NCI-H2171 (cell line): ENCODE measurements at regions not wholly inside any gene's neighbourhood (a gene's known extent, or its start where the extent isn't known, plus 50 kb on each side); places are given as distances from the start of the nearest gene placed in this dataset.

Experiments used
- DNase-seq: peaks from one replicate; lab custom pipeline; 2025; lab: John Stamatoyannopoulos, UW

DNA sequence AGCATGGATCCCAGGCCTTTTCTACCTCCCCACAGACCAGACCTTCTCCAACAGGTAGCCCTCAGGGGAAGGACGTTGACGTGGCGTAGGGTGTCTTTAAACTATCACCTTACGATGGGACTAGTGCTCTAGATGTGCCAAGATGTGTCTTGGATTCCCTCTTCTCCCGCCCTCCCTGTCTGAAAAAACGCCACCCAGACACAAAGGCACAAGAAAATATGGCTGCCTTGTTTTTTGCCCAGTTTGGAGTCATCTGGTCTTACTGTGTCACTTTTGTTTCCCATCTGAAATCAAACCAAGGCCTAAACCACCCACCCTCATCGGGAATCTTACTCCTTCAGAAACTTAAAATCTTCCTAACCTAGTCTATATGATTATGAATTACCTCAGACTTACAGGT lies 235.4 kb downstream of the OR13H1 start:
- no peak for DNase-seq

DNA sequence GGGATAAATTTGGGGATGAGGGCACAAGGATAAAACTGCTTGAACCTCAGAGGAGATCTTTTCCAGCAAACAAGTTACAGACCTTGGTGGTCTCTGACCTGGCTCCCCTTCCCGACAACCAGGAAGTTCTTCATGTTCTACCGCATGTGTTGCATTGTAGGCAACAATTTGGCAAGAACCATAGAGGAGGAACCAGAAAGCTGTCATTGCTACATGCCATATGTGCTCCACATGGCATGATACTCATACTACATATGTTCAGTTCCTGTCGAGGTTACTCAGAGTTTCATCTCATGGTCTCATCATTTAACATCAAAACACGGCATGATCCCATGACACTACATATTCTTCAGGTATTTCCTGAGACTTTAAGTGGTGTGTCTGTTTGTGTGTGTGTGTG lies 235.9 kb downstream of the OR13H1 start:
- DNase-seq, result no peak

DNA sequence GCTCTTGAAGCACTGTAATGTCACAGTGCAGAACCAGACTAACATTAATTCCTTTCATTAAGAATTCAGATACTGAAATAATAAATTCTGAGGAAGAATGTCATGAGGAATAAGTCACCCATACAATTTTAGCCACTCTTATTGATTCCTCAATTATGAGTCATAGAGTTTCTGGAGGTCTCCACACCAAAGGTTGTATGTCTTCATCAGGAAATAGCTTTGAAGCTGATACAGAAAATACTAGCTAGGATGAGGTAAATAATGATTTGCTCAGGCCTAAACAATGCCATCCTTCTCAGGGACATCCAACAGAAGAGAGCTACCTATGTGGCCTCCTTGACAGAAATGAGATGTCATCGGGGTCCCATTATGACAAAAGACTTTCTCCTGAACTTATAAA lies 238.8 kb downstream of the OR13H1 start:
- DNase-seq, result no peak

DNA sequence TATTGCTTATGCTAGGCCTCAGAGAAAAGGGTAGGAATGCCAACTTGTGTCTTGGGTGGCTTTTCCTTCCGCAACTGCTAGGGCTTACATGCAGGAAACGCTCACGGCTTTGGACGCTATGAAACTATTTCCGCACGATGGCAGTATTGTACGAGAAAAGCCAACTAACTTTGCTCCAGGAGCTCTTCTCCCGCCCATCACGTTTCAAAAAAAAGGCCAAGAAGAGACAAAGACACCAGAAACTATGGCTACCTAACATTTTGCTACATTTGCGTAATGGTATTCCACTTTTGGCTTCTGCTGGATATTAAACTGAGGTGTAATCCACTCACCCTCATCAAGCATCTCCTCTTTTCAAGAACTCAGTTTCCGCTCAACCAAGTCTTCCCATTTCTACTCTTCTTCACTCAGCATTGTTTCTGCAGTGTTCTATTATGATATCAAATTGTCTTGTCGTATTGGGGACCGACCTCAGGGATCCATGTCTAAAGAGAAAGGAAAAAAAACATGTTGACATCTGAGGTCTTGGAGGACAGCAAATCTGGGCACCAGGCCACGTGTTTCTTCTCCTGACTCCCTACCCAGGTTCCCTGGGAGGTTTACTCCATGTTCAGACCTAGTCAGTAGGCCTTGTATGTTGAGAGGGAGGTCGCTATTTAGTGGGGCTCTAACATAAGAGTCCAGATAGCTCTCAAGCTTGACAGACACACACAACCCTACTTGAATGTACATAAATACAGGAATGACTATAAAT lies 239.4 kb upstream of the STK26 start:
- DNase-seq, result no peak

DNA sequence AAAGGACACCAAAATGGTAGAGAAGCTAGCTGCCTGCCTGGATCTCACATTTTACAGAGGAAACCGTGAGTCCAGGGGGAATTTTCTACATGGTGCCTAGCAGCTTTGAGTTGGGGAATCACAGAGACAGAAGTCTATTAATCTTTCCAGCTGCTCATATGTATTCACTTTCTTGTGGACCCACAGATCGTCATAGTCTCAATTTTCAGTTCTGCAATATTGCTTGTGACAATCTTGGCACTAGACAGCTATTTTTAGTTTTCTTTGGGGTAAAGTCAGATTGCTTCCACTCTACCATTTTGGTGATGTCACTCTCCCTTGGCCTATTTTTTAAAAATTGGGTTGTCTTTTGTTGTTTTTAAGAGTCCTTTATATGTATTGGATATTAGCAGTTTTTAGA lies 233.4 kb upstream of the STK26 start:
- DNase-seq, result no peak

DNA sequence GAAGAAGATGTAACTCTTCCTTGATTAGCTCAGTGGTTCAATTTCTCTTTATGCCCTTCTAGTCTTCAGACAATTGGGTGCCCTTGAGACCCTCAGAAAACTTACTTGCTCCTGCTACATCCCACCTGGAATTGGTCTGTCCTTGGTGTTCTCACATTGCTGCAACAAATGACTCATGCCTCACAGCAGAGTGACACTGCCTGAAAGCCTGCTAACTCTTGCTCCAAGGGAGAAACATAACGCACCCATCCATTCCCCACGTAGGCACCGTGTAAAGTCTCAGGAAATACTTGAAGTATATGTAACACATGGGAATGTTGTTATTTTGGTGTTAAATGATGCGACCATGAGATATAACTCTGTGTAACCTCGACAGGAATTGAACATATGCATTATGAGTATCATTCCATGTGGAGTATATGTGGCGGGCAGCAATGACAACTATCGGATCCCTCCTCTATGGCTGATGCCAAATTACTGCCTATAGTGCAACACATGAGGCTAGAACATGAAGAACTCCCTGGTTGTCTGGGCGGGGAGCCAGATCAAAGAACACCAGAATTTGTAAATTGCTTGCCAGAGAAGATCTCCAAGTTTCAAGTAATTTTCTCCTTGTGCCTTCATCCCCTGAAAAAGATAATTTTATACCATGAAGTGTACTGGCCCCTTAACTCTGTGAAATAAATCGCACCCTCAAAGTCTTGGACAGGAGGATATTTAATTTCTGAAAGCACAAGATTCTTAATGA lies 231.3 kb upstream of the STK26 start:
- DNase-seq, result no peak

DNA sequence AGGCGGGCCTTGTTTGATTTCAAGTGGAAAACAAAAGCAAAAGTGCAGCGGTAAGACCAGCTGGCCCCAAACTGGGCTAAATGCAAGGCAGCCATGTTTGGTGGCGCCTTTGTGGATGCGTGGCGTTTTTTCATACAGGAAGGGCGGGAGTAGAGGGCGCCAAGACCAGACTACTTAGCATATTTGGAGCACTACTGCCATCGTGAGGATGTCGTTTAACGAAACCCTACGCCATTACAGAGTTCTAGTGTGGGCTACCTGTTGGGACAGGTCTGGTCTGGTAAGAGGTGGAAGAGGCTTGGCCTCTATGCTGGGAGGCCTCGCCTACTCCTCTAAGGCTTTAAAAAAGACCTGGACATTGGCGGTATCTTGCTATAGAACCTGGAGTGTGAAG lies 230.7 kb upstream of the STK26 start:
- no peak for DNase-seq

DNA sequence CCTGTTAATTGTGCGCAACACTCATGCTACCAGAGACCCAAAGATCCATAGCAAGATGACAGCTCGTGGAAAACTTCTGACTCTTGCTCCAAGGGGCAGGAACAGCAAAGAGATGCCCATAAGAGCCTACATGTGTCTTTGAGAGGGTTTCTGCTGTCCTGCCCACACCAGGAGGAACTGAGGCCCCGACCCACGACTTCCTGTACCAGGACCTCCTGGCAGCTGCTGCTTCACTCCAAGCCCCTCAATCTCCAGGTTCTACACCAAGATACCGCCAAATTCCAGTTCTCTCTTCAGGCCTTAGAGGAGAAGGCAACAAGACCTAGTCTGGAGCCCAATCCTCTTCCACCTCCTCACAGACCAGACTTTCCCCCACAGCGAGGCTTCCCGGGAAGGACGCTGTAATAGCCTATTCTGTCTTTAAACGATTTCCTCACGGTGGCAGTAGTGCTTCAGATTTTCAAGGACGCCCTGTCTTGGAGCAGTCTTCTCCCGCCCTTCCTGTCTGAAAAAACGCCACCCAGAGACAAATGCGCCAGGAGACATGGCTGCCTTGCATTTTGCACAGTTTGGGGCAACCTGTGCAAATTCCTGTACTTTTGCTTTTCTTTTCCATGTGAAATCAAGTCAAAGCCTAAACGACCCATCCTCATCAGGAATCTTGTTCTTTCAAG lies 230.2 kb upstream of the STK26 start:
- no peak for DNase-seq

DNA sequence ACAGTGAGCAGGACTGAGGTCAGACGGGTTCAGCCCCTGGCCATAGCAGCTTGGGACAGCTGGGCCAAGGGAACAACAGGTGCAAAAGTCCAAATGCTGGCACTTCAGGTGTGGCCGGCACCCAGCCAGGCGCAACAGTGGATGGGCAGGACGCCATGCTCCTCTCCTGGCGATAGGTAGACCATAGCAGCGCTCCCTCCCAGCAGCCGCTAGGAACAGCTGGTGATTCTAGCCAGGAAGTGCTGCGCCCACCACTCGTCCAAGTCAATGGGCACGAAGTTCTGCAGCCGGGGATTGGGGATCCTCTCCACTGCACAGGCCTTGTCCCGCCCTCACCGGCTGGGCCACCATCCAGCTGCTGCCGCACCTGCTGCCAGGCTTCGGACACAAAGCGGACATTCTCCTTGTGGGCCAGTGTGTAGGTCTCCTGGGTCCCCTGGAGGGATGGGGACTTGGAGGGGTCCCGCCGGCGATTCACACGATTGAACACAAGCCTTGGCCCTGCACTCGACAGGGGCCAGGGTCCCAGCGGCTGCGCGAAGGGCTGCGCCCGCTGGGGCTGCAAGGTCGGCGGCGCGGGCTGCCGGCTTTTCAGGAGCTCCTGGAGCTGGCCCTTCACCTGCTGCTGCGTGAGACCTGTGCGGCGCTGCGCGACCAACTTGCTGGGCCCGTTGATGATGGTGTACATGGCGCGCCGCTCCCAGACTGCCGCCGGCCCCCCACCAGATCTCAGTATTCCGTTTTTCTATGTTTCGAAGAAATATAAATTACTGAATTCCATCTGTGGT lies 227.5 kb upstream of the STK26 start:
- DNase-seq, result no peak

DNA sequence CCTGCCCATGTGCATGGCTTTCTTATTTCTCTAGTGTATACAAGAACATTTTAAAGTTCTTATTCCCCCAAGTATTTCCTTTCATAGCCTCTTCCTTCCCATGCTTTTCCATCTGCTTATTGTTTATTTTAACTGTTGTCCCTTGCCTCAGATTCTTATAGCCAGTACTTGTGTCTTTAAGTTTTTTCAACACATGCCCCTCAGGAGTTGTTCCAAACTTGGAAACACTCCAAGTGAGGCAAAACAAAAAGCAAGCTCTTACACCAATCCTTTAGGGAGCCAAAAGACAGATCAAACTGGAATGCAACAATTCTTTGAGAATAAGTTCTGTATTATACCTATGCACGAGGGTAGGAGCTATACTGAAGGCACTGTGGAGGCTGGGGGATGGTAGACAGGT lies 222.0 kb upstream of the STK26 start:
- no peak for DNase-seq

DNA sequence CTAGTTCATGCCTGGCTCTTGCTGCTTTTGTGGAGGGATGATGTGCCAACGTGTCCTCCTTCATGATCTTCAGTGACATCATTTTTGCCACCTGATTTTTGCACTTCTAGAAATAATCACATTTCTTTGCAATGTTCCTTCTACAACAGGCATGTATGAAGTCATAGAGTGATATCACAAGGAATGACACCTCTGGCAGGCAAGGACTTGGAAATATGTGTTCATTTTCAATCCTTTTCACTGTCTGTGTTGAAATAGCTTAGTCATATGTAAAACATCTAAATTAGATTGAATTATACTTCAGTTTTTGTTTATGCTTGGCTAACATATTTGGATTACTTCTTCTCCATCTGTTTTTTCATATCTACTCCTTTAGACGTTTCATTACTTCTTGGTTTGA lies 221.2 kb upstream of the STK26 start:
- no peak for DNase-seq

DNA sequence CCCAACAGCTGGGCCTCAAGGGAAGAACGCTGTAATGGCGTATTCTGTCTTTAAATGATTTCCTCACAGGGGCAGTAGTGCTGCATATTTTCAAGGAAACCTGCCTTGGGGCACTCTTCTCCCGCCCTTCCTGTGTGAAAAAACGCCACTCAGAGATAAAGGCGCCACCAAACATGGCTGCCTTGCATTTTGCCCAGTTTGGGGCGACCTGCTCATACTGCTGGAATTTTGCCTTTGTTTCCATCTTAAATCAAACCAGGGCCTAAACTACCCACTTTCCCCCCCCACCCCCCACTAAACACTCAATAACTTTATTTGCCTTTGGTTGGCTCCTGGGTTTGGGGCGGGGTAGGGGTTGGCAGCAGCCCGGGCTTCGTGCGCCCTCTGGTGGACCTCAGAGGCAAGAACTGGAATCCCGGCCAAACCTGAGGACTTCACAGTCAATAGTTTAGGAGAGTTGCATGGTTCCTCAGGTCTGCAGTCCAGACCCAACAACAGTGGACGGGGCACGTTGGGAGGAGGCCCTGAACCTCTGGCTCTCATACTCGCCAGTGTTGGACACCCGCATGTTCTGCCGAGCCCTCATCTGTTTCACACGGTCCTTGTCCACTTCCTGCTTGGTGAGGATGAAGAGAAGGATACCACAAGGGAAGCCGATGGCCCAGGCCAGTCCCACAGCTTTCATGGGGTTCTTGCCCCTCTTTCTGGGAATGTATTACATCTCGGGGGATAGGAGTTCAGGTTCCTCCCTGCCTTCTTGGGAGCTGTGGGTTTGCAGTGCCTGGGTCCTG lies 220.1 kb upstream of the STK26 start:
- no peak for DNase-seq

DNA sequence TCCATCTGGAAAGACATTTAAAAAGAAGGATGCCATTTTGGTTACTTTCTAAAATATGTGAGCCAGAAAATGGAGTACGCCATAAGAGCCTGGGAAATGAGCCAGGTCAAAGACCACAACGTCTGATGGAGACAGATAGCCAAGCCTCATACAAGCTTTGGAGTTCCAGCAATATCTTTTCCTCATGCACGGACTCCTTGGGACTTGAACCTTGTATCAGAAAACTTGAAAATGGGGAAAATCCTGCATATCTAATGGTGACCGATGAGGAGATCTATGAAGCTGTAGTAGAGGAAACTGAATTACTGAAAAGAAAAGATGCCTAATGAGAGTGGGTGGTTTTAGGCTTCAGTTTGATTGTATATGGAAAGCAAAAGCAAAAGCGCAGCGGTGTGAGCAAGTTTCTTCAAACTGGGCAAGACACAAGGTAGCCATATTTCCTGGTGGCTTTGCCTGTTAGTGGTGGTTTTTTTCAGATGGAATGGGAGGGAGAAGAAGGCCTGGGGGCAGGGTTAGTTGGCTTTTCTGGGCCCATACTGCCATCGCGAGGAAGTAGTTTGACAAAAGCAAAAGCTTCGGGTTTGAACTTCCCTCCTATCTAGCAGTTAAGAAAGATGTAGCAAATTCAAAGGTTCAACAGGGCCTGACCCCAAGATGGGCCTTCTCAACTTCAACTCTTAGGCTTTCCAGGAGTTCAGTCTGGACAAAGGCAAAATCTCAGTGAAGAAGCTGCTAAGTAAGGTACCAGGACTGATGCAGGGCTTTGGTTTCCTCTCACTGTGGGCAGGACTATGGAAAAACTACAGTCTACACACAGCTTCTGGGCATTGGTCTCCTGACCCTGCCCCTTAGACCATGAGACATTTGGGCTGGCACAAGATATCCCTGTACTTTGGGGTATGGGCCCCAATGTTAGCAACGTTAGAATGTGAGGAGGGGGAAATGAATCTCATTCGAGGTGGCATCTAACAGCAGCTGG lies 210.0 kb upstream of the STK26 start:
- DNase-seq, result no peak

DNA sequence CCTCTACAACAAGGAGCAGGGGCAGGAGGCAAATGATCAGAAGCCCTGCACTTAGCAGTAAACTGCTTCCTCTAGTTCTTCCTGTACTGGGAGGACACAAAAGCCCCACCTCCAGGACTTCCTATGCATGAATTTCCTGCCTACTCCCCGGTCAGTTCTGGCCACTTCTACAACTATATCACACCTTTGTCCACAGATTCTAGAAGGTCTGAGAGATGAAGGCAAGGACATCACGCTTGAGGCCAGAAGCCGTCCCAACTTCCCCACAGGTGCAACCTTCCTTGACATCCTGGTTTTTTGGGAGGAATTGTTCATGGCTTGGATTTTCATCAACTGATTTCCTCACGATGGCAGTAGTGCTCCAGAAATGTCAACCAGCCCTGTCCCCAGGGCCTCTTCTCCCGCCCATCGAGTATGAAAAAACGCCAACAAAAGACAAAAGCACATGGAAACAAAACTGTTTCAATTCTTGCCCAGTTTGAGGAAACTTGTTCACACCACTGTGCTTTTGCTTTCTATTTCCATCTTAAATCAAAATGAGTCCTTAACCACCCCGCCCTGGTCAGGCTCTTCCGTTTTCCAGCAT lies 206.5 kb upstream of the STK26 start:
- no peak for DNase-seq

DNA sequence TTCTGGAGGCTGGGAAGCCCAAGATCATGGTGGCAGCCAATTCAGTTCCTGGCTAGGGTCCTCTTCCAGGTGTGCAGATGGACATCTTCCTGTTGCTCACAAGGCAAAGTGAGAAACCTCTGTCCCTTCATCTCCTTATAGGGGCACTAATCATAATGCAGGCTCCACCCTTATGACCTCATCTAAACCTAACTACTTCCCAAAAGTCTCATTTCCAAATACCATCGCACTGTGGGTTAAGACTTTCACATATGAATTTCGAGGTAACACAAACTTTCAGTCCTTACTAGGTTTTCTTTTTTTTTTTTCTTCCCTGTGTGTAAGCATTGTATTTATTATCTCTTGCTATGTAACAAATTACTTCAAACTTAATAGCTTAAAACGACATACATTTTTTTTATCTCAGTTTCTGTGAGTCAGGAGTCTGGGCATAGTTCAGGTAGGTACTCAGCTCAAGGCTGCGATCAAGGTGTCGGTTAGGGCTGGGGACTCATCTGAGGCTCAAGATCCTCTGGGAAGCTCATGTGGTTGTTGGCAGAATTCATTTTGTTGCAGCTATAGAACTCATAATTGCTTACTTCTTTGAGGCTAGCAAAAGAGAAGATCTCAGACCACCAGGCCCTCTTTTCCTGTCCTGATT lies 204.7 kb upstream of the STK26 start:
- DNase-seq, result no peak

DNA sequence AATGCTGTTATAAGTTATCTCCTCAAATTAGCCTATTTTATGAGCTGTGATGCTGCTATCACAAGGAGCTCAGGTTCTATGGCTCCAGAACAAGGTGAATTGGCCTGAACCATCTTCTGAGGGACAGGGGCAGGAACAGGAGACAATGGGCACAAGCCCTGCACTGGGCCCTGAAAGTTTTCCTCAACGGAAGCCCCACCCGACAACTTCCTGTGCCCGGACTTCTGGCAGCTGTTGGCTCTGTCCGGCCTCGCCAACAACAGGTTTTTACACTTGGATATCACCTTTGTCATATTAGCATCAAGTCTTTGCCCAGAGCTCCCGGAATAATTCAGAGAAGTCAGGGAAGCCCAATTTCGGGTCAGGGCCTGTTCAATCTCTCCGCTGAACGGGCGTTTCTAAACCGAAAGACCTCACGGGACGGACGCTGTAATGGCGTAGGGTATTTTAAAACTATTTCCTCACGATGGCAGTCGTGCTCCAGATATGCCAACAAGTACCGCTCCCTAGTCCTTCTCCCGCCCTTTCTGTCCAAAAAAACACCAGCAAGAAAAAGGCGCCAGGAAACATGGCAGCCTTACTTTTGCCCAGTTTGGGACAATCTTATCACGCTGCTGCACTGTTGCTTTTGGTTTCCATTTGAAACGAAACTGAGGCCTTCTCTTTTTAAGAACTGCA lies 201.0 kb upstream of the STK26 start:
- DNase-seq, result no peak

DNA sequence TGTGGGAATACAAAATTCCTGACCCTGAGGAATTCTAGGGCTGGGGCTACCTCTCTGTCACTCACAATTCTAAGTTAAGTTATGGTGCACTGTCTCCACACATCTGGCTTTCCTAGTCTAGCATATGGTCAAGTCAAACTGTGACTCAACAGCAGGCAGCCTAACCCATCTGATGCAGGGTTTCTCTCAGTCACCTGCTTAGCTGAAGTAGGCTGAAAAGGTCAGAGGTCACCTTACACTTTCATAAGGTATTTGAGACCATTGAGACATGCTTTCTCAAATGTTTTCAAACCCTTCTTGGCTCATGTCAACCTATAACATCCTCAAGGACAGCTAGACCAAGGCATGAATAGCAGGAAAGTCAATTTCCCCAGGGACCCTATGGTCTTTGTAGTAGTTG lies 196.5 kb upstream of the STK26 start:
- no peak for DNase-seq

DNA sequence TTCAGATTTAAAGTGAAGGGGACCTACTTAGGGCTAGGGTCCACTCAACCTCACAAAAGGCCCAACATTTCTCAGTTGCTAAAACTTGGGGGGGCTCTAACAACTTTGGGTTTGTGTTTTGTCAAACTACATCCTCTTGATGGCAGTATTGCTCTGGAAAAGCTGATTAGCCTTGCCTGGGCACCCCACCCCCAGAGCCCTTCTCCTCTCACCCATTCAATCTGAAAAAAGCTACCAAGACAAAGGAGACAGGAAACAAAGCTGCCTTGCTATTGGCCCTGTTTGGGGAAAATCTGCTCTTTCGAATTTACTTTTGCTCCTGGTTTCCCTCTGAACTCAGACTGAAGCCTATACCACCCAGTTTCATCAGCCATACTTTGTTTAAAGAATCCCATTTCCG lies 195.2 kb upstream of the STK26 start:
- no peak for DNase-seq

DNA sequence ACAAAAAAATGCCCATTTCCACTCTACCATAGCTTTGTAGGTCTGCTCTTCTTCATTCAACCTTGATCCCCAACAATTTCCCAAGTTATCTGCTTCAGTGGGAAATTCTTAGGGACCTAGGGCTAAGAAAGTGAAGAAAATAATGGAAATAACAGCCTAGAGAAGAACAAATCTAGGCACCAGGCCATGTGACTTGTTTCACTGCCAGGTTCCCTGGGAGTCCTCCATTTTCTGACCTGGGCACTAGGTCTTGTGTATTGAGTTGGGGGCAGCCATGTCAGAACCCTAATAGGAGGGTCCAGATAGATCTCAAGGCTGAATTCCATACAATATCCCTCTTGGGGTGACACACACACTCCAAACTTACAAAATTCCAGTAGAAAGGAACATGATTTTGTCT lies 194.6 kb upstream of the STK26 start:
- no peak for DNase-seq
